Retinal pigment epithelial cell (primary cell): ENCODE measurements at regions not wholly inside any gene's neighbourhood (a gene's known extent, or its start where the extent isn't known, plus 50 kb on each side); places are given as distances from the start of the nearest gene placed in this dataset.

ENCODE experiments used
- DNase-seq: peaks from one replicate; pipeline ENCODE4 v3.0.0-alpha.2; 2010; ENCODE audit warnings: low read depth
- H3K4me3 ChIP-seq: 2 replicates; pipeline ENCODE4 v1.5.1; 2011; ENCODE audit warnings: mild to moderate bottlenecking, low read length, control low read depth, moderate library complexity
- TF ChIP-seq, protein P1 (sequence below): conservative IDR thresholded peaks from 2 replicates; pipeline ENCODE4 v1.5.1; 2011; ENCODE audit warnings: low read depth, low read length, control low read depth, inconsistent platforms

DNA sequence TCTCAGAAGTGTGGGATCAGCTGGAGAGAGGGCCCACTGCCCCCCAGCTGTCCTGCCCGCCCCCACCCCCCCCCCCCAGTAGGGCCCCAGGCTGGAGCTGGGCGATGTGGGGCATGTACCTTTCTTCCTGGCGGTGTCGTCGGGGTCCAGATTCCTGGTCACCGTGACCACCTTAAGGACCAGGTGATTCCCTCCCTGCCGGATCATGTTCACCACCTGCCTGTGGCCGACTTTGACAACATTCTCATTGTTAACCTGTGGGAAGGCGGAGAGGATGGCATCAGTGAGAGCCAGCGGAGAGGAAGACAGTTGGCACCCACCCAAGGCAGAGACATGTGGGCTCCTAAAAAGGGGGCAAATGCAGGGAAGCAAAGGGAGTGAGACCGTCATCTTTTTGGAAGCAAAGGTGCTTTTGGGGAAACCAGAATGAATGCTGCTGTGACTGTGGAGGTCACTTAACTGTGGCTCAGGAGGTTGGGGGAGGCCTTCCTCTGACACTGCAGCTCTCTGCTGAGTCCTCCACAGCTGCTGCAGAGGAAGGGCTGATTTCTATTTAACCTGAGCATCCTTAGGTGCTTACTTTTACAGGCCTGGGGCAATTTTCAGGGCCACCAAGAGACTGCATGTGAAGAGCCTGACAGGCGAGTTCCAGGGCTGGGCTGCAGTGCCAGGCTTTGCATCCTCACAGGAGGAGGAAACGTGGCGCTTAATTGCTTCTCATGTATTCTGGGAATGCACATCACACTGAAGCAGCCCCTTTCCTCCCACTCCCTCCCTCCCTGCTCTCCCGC is 104.5 kb downstream of the CTTN start:
- TF ChIP-seq, protein P1, sequence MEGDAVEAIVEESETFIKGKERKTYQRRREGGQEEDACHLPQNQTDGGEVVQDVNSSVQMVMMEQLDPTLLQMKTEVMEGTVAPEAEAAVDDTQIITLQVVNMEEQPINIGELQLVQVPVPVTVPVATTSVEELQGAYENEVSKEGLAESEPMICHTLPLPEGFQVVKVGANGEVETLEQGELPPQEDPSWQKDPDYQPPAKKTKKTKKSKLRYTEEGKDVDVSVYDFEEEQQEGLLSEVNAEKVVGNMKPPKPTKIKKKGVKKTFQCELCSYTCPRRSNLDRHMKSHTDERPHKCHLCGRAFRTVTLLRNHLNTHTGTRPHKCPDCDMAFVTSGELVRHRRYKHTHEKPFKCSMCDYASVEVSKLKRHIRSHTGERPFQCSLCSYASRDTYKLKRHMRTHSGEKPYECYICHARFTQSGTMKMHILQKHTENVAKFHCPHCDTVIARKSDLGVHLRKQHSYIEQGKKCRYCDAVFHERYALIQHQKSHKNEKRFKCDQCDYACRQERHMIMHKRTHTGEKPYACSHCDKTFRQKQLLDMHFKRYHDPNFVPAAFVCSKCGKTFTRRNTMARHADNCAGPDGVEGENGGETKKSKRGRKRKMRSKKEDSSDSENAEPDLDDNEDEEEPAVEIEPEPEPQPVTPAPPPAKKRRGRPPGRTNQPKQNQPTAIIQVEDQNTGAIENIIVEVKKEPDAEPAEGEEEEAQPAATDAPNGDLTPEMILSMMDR: no peak
- no peak overlapping the region for H3K4me3 ChIP-seq
- no peak for DNase-seq

DNA sequence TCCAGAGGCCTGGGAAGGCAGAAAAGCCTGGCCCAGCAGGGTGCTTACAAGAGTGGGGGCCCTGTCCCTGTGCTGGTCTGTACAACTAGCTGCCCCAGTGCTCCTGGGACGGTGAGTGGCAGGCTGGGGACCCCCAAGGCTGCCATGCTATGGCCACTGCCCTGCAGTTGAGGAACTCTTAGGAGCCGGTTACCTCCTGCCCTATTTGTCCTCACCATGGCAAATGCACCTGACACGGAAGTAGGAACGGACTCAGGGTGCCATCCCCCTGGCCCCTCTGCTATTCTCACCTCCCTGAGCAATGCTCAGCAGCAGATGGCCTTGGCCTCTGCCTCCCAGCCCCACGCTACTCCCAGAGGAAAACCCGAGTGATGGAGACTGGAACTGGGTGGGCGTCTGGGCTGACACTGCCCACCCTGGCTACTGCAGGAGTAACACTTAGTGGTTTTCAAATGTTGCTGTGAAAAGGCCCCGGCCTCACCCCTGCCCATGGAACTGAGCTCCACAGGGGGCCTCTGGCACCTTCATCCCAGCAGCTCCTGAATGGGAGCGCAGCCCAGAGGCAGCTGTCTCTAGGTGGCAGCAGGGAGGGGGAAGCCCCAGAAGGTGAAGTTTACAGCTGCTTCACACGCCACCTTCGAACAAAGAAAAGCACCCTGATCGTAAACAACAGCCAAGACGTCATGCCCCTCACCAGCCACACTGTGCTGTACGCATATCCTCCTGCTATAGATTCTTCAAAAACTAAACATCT is 105.3 kb downstream of the CTTN start:
- H3K4me3 ChIP-seq: no peak overlapping the region
- no peak for DNase-seq
- TF ChIP-seq, protein P1: peak; percentile 56

DNA sequence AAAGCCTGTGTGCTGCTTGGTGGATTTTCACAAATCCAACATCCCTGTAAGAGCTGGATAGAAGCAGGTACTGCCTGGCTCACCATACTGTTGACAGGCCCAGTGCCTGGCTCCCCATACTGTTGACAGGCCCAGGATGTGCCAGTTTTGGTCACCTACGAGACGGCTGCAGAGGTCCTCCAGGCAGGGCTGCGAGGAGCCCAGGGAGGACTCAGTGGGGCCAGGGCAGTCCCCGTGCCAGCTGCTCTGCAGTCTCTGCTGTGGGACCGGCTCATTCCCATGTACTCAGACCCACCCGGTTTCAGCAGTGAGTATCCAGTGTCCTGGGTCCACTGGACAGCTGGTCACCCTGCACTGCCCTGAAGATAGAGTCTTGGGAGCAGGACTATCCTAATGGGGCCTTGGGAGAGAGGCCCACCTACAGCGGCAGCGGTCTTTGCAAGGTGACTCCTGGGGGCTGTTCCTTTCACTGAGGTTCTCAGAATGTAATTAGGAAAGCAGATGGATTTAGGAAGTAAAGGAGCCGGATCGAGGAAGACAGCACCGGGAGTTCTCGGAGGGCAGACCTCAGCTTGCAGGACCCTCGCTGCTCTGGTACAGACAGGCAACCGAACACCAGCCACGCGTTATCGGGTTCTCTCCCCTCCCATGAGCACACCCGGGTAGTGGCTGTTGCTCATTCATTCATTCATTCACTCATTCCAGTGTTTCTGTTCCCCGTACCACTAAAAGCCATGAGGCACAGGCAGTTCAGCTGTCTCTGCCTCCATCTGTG is 106.1 kb downstream of the CTTN start:
- DNase-seq: no peak
- TF ChIP-seq, protein P1: no peak

DNA sequence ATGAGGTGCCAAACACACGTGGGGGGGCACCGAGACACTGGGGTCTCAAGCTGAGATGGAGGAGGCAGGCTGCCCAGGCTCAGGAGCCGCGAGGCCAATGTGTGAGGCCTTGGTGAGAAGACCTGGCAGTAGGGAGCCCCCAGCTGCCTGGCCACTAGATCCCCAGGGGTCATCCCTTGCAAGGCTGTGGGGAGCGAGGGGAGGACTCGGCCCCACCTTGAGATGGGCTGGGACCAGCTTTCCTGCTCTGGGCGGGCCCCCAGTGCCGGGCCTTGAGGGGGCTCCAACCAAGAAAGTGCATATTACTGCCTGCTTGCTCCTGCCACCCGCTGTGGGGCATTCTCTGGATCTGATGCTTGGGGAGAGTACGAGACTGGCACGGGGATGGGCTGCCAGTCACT is 107.0 kb downstream of the CTTN start:
- DNase-seq: no peak
- TF ChIP-seq, protein P1: no peak
- no peak overlapping the region for H3K4me3 ChIP-seq

More for the DNA sequence above, 106.1 kb downstream of the CTTN start:
- no peak overlapping the region for H3K4me3 ChIP-seq

DNA sequence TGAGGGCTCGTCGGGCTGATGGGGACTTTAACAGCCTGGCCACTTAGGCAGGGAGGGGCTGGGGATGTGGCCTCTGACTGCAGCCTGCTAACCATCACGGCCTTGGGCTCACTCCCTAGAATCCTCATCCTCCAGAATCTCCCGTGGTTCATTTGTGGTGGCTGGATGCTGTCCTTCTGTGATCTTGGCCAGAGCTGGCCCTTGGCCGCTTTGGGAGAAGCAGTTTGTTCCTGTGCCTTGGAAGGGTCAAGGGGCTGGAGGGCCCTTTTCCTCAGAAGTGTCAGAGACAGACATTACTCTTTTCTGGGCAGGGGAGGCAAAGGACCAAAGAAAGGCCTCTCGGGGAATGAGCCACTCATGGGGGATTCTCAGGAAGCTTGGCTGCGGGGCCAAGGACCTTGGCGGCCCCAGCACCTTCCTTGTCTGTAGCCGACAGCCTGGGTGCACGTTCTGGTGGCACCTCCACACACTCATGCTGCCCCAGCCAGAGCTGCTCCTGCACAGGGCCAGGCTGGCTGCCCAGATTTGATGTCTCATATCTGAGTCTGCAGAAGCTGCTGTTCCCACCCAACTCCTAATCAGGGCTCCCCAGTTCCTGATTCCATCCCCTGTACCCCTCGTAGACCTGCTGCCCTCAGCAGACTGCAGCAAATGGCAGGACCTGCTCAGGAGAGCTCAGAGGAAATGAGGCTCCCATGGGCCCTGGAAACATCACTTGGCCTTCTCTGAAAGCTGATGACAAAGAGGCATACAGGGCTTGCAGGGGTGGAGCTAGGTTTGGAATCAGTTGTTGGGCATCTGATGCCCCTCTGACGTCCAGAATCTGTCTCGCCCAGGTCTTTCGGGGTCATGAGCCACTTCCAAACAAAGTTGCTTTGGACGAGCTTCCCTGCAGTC is 107.7 kb downstream of the CTTN start:
- TF ChIP-seq, protein P1: no peak
- no peak overlapping the region for H3K4me3 ChIP-seq
- no peak for DNase-seq

DNA sequence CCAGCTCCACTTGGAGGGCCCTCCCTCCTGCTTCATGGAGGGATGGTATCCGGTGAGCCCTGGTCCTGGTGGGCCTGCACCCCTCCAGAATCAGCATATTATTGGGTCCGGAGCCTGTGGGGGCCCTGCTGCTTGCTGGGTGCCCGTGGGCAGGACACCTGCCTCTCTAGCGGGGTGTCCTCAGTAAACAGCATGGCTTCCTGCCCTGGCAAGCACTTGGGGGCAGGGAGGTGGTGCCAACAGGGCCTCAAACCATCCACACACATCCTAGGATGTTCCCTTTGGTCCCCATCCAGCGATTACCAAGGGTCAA is 108.3 kb downstream of the CTTN start:
- no peak for DNase-seq
- H3K4me3 ChIP-seq: no peak overlapping the region
- TF ChIP-seq, protein P1: no peak
